ENCODE measurements at regions not wholly inside any gene's neighbourhood (a gene's known extent, or its start where the extent isn't known, plus 50 kb on each side); places are given as distances from the start of the nearest gene placed in this dataset.
A peak's percentile ranks its signal among the peaks of the same experiment; 100 is the strongest.

DNA sequence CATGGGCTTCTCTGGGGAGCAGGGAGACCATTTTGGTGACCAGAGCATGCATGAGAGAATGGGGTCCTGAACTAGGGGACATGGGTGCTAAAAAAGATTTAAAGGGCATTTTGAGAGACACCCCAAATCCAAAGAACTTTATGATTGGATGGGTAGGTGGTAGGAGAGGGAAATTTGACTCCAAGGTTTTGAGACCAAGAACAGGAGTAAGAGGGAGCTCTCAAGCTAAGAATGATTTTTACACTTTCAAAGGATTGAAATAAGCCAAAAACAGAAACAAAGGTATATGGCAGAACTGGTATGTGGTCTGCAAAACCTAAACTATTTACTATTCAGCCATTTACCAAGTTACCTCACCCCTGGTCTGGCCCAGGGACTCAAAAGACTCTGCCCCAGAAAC lies 318.2 kb upstream of the CLINT1 start:
- H3K27ac ChIP-seq (ENCODE audit: low read depth, low read length, poor library complexity, severe bottlenecking): no peak overlapping the region
- no peak overlapping the region for H3K4me3 ChIP-seq (ENCODE audit: low read depth, low read length, poor library complexity, severe bottlenecking)
- peaks cover 5% of the 10 kb centered on the region; the same call in 1 of the 2 replicates for H3K27me3 ChIP-seq (ENCODE audit: insufficient read depth, low read length)
- H3F3A ChIP-seq (ENCODE audit: insufficient read depth, low read length): no peaks in the 10 kb centered on the region
- H3K79me2 ChIP-seq (ENCODE audit: insufficient read depth, low read length): no peaks in the 10 kb centered on the region
- no peaks in the 10 kb centered on the region for H4K20me1 ChIP-seq (ENCODE audit: insufficient read depth, low read length)
- H3K9ac ChIP-seq (ENCODE audit: low read length): peak overlapping the region; percentile 50; the same call in 1 of the 2 replicates
- H3K36me3 ChIP-seq (ENCODE audit: insufficient read depth, low read length): no peaks in the 10 kb centered on the region
- H3K4me1 ChIP-seq (ENCODE audit: insufficient read depth, low read length, severe bottlenecking): peaks cover 13% of the 10 kb centered on the region
- H3K4me2 ChIP-seq (ENCODE audit: low read length): peak overlapping the region; percentile 28; the same call in 1 of the 2 replicates
- no peaks in the 10 kb centered on the region for H3K9me2 ChIP-seq (ENCODE audit: low read depth, low read length)
- no peak overlapping the region for H2AFZ ChIP-seq (ENCODE audit: low read length)
- H3K9me3 ChIP-seq (ENCODE audit: low read length): no peaks in the 10 kb centered on the region
- TF ChIP-seq, protein P1, sequence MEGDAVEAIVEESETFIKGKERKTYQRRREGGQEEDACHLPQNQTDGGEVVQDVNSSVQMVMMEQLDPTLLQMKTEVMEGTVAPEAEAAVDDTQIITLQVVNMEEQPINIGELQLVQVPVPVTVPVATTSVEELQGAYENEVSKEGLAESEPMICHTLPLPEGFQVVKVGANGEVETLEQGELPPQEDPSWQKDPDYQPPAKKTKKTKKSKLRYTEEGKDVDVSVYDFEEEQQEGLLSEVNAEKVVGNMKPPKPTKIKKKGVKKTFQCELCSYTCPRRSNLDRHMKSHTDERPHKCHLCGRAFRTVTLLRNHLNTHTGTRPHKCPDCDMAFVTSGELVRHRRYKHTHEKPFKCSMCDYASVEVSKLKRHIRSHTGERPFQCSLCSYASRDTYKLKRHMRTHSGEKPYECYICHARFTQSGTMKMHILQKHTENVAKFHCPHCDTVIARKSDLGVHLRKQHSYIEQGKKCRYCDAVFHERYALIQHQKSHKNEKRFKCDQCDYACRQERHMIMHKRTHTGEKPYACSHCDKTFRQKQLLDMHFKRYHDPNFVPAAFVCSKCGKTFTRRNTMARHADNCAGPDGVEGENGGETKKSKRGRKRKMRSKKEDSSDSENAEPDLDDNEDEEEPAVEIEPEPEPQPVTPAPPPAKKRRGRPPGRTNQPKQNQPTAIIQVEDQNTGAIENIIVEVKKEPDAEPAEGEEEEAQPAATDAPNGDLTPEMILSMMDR (IDR thresholded peaks at IDR 0.05; ENCODE audit: low read length): no peak
- no peak for TF ChIP-seq EZH2 (IDR thresholded peaks at IDR 0.05; ENCODE audit: borderline replicate concordance, low read length)

DNA sequence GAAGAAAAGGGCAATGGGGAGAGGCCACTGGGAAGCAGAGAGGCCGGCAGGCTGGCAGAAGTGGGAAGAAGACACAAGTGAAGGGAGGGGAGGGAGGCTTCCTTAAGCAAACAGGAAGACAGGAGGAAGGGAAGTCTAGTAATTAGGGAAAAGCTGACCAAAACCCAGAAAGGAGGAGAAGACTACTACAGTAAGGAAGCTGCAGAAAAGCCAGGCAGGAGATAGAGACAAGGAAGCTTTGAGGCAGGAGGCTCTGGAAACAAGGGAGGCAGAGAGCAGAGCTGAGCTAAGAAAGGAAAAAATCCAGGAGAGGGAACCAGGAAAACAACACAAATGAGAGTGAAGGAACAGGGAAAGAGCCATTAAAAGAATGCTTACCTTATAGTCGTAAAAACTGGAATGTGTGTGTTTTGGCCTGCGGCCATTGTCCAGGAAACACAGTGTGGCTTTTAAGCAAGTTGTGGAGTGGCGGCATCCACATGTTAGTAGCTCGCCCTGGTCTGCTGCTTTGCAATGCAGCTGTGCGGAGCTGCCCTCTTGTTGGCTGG lies 317.1 kb upstream of the CLINT1 start:
- no peaks in the 10 kb centered on the region for H3K36me3 ChIP-seq (ENCODE audit: insufficient read depth, low read length)
- no peaks in the 10 kb centered on the region for H4K20me1 ChIP-seq (ENCODE audit: insufficient read depth, low read length)
- peak overlapping the region; percentile 3 for H3K27ac ChIP-seq (ENCODE audit: low read depth, low read length, poor library complexity, severe bottlenecking)
- H3F3A ChIP-seq (ENCODE audit: insufficient read depth, low read length): no peaks in the 10 kb centered on the region
- H3K9ac ChIP-seq (ENCODE audit: low read length): peak overlapping the region; percentile 50
- H3K4me1 ChIP-seq (ENCODE audit: insufficient read depth, low read length, severe bottlenecking): peaks cover 13% of the 10 kb centered on the region
- peak overlapping the region; percentile 14 for H3K4me3 ChIP-seq (ENCODE audit: low read depth, low read length, poor library complexity, severe bottlenecking)
- H3K27me3 ChIP-seq (ENCODE audit: insufficient read depth, low read length): peaks cover 5% of the 10 kb centered on the region; the same call in 1 of the 2 replicates
- no peaks in the 10 kb centered on the region for H3K9me2 ChIP-seq (ENCODE audit: low read depth, low read length)
- H3K4me2 ChIP-seq (ENCODE audit: low read length): peak overlapping the region; percentile 28
- TF ChIP-seq, protein P1 (IDR thresholded peaks at IDR 0.05; ENCODE audit: low read length): no peak
- no peak for TF ChIP-seq EZH2 (IDR thresholded peaks at IDR 0.05; ENCODE audit: borderline replicate concordance, low read length)
- no peak overlapping the region for H2AFZ ChIP-seq (ENCODE audit: low read length)
- no peaks in the 10 kb centered on the region for H3K79me2 ChIP-seq (ENCODE audit: insufficient read depth, low read length)
- H3K9me3 ChIP-seq (ENCODE audit: low read length): no peaks in the 10 kb centered on the region

DNA sequence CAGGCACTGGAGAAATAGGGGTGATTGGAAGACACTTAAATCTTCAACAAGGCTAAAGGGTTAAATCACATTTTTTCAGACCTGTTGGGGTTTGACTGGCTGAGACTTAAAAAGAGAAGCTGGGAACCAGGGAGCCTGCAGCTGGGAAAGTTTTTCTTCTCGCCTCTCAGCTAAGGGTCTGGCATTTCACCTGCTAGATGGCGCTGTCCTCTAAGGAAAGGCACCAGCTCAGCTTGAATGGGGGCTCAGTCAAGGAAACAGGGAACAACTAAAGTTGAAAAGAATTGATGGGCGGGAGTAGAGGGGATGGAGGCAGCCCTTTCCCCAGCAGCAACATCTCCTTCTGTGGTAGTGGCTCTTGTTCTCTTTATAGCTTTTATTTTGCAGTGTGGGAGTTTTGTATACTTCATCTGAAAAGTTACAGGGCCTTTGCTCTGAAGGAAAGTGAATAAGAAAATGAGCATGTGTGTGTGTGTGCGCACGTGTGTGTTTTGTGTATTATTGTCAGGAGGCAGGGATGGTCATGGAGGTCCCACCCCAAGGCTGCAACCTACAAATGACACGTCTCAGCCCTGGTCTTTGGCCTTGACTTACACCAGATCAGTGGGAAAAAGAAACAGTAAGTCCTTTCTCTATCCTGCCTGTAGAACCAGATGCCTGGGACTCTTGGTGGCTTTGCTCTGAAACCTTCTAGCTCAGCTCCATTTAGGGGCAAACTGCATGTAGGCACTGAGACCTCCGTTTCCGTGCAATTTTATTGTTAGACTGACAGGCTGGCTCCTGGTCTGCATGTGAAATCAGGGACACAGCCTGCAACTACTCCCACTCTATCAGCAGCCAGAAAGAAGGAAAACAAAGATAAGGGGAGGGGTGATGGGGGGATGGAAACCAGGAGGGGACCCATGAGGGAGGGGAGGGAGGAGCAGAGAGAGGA lies 316.2 kb upstream of the CLINT1 start:
- peak overlapping the region; percentile 28 for H3K4me2 ChIP-seq (ENCODE audit: low read length)
- H3K9ac ChIP-seq (ENCODE audit: low read length): peak overlapping the region; percentile 50
- no peak overlapping the region for H2AFZ ChIP-seq (ENCODE audit: low read length)
- H3K9me2 ChIP-seq (ENCODE audit: low read depth, low read length): no peaks in the 10 kb centered on the region
- H3K36me3 ChIP-seq (ENCODE audit: insufficient read depth, low read length): no peaks in the 10 kb centered on the region
- H3K27me3 ChIP-seq (ENCODE audit: insufficient read depth, low read length): peaks cover 5% of the 10 kb centered on the region; the same call in 1 of the 2 replicates
- peak overlapping the region; percentile 14 for H3K4me3 ChIP-seq (ENCODE audit: low read depth, low read length, poor library complexity, severe bottlenecking)
- peak overlapping the region; percentile 3 for H3K27ac ChIP-seq (ENCODE audit: low read depth, low read length, poor library complexity, severe bottlenecking)
- H3K9me3 ChIP-seq (ENCODE audit: low read length): no peaks in the 10 kb centered on the region
- H3K79me2 ChIP-seq (ENCODE audit: insufficient read depth, low read length): no peaks in the 10 kb centered on the region
- TF ChIP-seq, protein P1 (IDR thresholded peaks at IDR 0.05; ENCODE audit: low read length): peak; percentile 95
- TF ChIP-seq EZH2 (IDR thresholded peaks at IDR 0.05; ENCODE audit: borderline replicate concordance, low read length): no peak
- peaks cover 13% of the 10 kb centered on the region for H3K4me1 ChIP-seq (ENCODE audit: insufficient read depth, low read length, severe bottlenecking)
- no peaks in the 10 kb centered on the region for H3F3A ChIP-seq (ENCODE audit: insufficient read depth, low read length)
- no peaks in the 10 kb centered on the region for H4K20me1 ChIP-seq (ENCODE audit: insufficient read depth, low read length)
